ENCODE measurements at regions not wholly inside any gene's neighbourhood (a gene's known extent, or its start where the extent isn't known, plus 50 kb on each side); places are given as distances from the start of the nearest gene placed in this dataset.

DNA sequence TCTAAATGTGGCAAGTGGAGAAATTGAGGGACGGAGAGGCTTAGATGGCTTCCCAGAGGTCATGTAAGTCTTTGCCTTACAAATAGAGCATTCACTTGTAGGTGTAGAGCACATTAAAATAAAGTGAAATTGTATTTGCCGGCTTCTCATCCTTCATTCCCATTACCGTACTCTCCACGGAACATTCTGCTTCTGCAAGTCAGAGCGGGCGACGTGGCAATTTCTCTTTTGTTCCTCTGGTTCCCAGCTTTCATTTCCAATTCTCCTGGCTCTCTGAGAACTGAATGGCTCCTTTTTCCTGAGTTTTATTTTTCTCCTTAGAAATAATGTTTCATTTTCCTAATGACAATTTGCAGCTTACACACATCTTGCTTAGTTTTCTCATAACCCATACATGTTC, 51.3 kb upstream of the PFKP start:
- Mint-ChIP-seq H3K27ac (no peak overlapping the region), H3K9me3 (peaks cover 0 to 3% of the 10 kb centered on the region in 2 donors), H3K4me1 (ENCODE audit: low read depth) (no peaks in the 10 kb centered on the region)

DNA sequence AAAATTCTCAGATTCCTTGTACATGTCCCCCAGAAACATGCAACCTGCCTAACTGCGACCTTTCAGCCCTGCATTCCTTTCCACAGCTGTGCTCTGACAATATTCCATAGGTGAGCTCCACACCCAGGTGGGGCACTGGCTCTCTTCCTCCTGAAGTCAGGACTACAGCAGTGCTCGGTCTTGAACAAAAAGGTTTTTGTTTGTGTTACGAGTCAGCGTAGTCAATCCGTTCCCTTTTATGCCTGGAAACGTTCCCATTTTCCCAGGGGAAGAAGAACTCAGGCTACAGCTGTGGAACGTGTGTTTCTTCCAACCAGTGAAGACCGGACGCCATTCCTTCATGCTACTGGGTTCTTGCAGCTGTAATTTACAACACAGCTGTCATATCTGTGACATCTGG, 52.4 kb upstream of the PFKP start:
- H3K4me1 Mint-ChIP-seq (ENCODE audit: low read depth): no peaks in the 10 kb centered on the region
- H3K9me3 Mint-ChIP-seq: peaks cover 0 to 3% of the 10 kb centered on the region in 2 donors
- DNase-seq: no peak
- peaks cover 55% of the 10 kb centered on the region for H3K27me3 Mint-ChIP-seq (ENCODE audit: low read depth)
- no peak overlapping the region for H3K27ac Mint-ChIP-seq
- H3K36me3 Mint-ChIP-seq (ENCODE audit: insufficient read depth in 2 of 2): no peaks in the 10 kb centered on the region
- H3K4me3 Mint-ChIP-seq: no peak overlapping the region
- no peak for ATAC-seq (replicated peaks in 1 of 2)

More for the DNA sequence above, 51.3 kb upstream of the PFKP start:
- Mint-ChIP-seq H3K36me3 (ENCODE audit: insufficient read depth in 2 of 2) (no peaks in the 10 kb centered on the region), H3K27me3 (ENCODE audit: low read depth) (peaks cover 45% of the 10 kb centered on the region), H3K4me3 (no peak overlapping the region)
- no peak for DNase-seq
- ATAC-seq (replicated peaks in 1 of 2): no peak

DNA sequence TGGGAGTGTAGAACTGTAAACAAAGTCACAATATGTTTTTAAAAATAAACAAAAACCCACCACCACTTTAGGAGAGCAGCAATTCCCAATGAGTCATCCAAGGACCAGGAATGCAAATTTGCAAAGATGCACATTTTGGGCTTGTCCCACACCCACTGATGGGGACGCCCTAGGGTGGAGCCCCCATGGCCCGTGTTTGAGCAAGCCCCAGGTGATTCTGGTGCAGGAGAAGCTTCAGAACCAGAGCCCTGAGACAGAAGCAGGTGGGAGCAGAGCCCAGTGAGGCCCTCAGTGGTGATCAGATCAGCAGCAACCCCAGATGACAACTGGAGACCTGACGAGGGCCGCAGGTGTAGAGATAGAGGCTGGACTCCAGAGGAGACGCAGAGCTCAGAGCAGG, 55.1 kb upstream of the PFKP start:
- peaks cover 0 to 3% of the 10 kb centered on the region in 2 donors for H3K9me3 Mint-ChIP-seq
- H3K27ac Mint-ChIP-seq: no peak overlapping the region
- H3K36me3 Mint-ChIP-seq (ENCODE audit: insufficient read depth in 2 of 2): no peaks in the 10 kb centered on the region
- no peak for ATAC-seq (replicated peaks in 1 of 2)
- peaks cover 7% of the 10 kb centered on the region for H3K4me1 Mint-ChIP-seq (ENCODE audit: low read depth)
- no peak for DNase-seq
- H3K4me3 Mint-ChIP-seq: no peak overlapping the region
- peaks cover 75% of the 10 kb centered on the region for H3K27me3 Mint-ChIP-seq (ENCODE audit: low read depth)

DNA sequence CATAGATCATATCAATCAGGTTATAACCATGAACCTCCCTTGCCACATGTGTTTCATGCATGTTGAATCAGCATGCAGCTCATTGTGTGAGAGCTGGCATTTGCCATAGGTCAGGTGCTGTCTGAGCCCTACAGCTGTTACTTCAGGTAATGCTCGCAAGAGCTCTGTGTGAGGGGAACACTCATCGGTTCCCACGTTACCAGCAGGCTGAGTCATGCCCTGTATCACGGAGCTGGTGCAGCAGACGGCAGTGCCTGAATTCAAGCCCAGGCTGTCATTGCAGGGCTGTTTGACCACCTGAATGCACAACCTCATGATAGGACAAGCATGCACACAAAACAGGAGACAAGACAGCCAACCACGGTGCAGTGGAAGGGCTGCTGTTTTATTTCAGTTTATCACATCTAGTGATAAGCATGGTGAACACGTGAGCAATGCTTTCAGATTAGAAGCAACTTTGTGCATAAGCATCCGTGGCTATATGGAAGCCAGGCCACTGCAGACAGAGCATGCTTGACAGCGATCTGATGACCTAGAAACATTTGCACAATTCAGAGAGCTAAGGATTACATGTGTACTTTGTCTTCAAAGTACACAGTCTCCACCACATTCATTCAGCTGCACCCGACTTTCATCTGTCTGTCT, 56.4 kb upstream of the PFKP start:
- Mint-ChIP-seq H3K4me1 (ENCODE audit: low read depth) (peaks cover 7% of the 10 kb centered on the region), H3K27me3 (ENCODE audit: low read depth) (peaks cover 83% of the 10 kb centered on the region), H3K27ac (no peak overlapping the region), H3K9me3 (peaks cover 0 to 3% of the 10 kb centered on the region in 2 donors), H3K4me3 (no peak overlapping the region), H3K36me3 (ENCODE audit: insufficient read depth in 2 of 2) (no peaks in the 10 kb centered on the region)
- ATAC-seq (replicated peaks in 1 of 2): peak in 1 of 2 donors; percentile 58
- DNase-seq: peak in 1 of 2 donors; percentile 8

DNA sequence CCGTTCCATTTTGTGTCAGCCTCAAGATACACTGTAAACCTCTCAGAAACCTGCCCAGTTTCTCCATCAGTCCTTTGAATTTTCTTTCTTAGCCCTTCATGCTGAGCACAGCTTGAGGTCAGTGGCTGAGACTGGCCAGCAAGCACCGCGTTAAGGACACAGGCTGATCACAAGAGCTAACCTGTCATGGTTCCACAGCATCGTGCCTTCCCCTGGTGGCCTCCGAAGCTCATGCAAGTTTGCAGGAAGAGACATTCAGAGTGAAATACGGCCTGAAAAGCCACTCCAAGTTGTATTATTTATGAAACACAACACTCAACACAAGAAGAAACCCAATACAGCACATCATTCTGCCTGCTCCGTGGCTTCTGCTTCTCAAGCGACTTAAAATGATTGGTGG, 57.0 kb upstream of the PFKP start:
- Mint-ChIP-seq H3K9me3 (peaks cover 0 to 3% of the 10 kb centered on the region in 2 donors), H3K4me1 (ENCODE audit: low read depth) (peaks cover 7% of the 10 kb centered on the region), H3K27ac (no peak overlapping the region), H3K36me3 (ENCODE audit: insufficient read depth in 2 of 2) (no peaks in the 10 kb centered on the region), H3K4me3 (no peak overlapping the region), H3K27me3 (ENCODE audit: low read depth) (peaks cover 82% of the 10 kb centered on the region)
- DNase-seq (no peak), ATAC-seq (replicated peaks in 1 of 2) (no peak)

DNA sequence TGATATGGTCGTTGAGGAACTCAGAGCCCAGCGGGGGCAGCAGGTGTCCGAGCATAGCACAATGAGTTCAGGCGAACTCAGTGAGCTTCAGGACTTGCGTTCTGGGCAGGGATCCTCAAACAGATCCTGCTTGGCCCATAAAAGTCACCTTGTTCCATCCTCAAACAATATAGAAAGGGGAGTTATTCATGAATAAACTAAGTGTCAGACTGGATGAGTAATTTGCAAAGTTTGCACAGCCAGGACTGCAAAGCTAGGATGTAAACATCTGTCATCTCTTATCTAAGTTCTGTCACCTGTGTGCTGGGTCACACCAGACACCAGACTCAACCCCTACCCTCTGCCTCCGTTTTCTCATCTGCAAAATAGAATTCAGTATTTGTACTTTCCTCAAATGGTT, 58.0 kb upstream of the PFKP start:
- Mint-ChIP-seq H3K4me3 (no peak overlapping the region), H3K27me3 (ENCODE audit: low read depth) (peaks cover 76% of the 10 kb centered on the region), H3K27ac (no peak overlapping the region), H3K9me3 (peaks cover 0 to 3% of the 10 kb centered on the region in 2 donors), H3K36me3 (ENCODE audit: insufficient read depth in 2 of 2) (no peaks in the 10 kb centered on the region), H3K4me1 (ENCODE audit: low read depth) (peaks cover 7% of the 10 kb centered on the region)
- ATAC-seq (replicated peaks in 1 of 2) (peak; percentile 39 to 65), DNase-seq (no peak)

DNA sequence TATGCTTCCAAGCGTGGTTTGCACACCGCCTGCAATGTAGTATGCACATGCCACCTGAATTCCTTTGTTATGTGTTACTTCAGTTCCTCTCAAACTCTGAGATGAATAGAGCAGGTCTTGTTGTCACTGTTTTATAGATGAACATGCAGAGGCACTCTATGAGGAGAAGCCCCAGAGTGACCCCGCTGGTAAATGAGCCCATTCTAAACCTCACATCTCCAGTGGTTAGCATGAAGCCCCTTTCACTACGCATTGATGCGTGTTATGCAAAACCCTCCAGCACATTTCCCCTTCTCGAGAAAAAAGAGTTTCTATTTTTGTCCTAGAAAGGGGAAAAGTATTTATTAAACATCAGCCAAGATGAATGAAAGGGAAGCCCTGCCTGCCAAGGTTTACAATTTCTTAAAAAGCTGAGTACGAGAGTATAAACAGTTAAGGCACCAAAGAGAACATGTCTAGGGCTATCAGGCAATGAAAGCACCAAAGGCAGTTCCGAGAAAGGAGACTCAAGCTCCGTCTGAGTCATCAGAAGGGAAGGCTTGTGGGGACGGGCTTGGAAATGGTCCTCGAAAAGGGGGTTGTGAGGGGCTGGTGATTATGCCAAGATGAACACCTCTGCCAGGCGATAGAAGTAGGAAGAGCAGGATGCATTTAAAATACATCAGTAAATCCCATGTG, 58.7 kb upstream of the PFKP start:
- Mint-ChIP-seq H3K4me1 (ENCODE audit: low read depth) (peaks cover 7% of the 10 kb centered on the region), H3K27me3 (ENCODE audit: low read depth) (peaks cover 69% of the 10 kb centered on the region), H3K36me3 (ENCODE audit: insufficient read depth in 2 of 2) (no peaks in the 10 kb centered on the region), H3K9me3 (peaks cover 0 to 3% of the 10 kb centered on the region in 2 donors), H3K27ac (no peak overlapping the region), H3K4me3 (no peak overlapping the region)
- DNase-seq (no peak), ATAC-seq (replicated peaks in 1 of 2) (peak; percentile 31 to 38)

DNA sequence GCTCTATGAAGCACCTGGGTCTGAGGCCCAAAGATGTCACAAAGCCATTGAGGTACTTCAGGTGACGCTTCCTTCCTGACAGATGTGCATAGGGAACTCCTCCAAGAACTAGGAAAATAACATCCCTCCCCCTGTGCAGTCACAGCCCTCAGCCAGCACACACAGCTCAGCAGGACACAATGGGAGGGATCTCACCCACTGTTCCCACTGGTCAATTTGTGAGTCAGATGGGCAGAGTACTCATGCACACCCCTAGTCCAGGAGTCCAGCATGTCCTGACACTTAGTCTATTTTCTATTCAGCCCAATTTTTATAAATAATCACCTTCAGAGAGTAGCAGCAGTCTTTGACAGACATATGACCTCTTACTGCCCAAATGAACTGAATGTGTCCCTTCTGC, 60.7 kb upstream of the PFKP start:
- no peak for DNase-seq
- peaks cover 19% of the 10 kb centered on the region for H3K4me1 Mint-ChIP-seq (ENCODE audit: low read depth)
- H3K4me3 Mint-ChIP-seq: no peak overlapping the region
- H3K27ac Mint-ChIP-seq: no peak overlapping the region
- H3K36me3 Mint-ChIP-seq (ENCODE audit: insufficient read depth in 2 of 2): no peaks in the 10 kb centered on the region
- ATAC-seq (replicated peaks in 1 of 2): no peak
- no peaks in the 10 kb centered on the region for H3K9me3 Mint-ChIP-seq
- peaks cover 48% of the 10 kb centered on the region for H3K27me3 Mint-ChIP-seq (ENCODE audit: low read depth)

DNA sequence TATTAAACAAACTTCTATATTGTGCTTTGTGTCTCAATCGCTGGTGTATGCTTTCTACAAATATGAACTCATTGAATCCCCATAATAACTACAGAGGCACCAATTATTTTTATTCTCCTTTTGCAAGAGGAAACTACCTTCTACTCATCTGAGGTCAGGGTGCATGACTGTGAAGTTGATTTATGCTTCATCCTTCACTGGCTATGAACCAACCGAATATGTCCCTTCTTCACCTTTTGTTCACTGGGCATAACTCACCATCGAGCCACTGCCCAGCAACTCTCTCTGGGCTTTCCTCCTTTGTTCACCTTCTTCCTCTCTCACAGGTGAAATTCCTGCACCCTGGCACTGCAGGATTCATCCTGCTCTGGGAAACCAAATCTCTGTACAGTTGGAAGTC, 61.3 kb upstream of the PFKP start:
- H3K27ac Mint-ChIP-seq: no peak overlapping the region
- peaks cover 47% of the 10 kb centered on the region for H3K27me3 Mint-ChIP-seq (ENCODE audit: low read depth)
- ATAC-seq (replicated peaks in 1 of 2) (no peak), DNase-seq (no peak)
- no peaks in the 10 kb centered on the region for H3K36me3 Mint-ChIP-seq (ENCODE audit: insufficient read depth in 2 of 2)
- H3K4me3 Mint-ChIP-seq: no peak overlapping the region
- H3K9me3 Mint-ChIP-seq: no peaks in the 10 kb centered on the region
- H3K4me1 Mint-ChIP-seq (ENCODE audit: low read depth): peaks cover 21% of the 10 kb centered on the region

DNA sequence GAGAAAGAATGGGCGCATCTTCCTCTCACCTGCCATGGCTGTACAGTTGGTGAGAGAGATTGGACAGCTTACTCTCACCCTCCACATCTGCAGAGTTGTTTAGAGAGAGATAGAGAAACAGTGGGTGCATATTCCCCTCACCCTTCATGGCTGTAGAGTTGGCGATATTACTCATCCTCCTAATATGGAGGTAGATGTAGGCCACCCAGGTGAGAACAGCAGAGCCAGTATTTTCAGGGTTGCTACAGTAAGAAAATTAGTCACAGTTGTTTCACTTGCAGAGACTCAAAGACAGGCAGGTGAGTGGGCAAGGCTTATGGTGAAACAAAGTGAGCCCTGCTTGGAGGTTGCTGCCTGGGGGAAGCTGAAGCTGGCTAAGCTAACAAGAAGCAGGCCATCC, 65.0 kb upstream of the PFKP start:
- H3K27ac Mint-ChIP-seq: no peak overlapping the region
- no peaks in the 10 kb centered on the region for H3K9me3 Mint-ChIP-seq
- H3K4me1 Mint-ChIP-seq (ENCODE audit: low read depth): peaks cover 14% of the 10 kb centered on the region
- peak; percentile 12 to 13 for DNase-seq
- ATAC-seq (replicated peaks in 1 of 2): peak; percentile 92 to 97
- no peak overlapping the region for H3K4me3 Mint-ChIP-seq
- peaks cover 10% of the 10 kb centered on the region for H3K27me3 Mint-ChIP-seq (ENCODE audit: low read depth)
- H3K36me3 Mint-ChIP-seq (ENCODE audit: insufficient read depth in 2 of 2): no peaks in the 10 kb centered on the region

DNA sequence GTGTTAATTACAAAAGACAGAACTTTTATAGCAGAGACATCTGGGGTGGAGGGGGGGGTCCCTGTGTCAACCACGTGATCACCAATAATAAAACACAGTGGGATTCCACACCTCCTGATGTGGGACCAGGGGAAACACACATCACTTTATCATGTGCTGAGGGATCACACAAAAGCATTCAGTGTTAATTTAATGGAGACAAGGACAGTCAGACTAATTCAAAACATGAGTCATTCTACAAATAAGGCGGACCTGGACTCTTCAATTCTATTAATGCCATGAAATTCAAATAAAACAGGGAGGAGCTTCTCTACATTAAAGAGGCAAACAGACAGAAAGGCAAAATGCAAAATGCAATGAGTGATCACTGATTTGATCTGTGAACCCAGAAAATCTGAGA, 67.3 kb upstream of the PFKP start:
- Mint-ChIP-seq H3K9me3 (no peaks in the 10 kb centered on the region), H3K27me3 (ENCODE audit: low read depth) (no peaks in the 10 kb centered on the region), H3K36me3 (ENCODE audit: insufficient read depth in 2 of 2) (no peaks in the 10 kb centered on the region), H3K4me3 (no peak overlapping the region), H3K4me1 (ENCODE audit: low read depth) (peaks cover 14% of the 10 kb centered on the region), H3K27ac (no peak overlapping the region)
- ATAC-seq (replicated peaks in 1 of 2) (no peak), DNase-seq (no peak)

DNA sequence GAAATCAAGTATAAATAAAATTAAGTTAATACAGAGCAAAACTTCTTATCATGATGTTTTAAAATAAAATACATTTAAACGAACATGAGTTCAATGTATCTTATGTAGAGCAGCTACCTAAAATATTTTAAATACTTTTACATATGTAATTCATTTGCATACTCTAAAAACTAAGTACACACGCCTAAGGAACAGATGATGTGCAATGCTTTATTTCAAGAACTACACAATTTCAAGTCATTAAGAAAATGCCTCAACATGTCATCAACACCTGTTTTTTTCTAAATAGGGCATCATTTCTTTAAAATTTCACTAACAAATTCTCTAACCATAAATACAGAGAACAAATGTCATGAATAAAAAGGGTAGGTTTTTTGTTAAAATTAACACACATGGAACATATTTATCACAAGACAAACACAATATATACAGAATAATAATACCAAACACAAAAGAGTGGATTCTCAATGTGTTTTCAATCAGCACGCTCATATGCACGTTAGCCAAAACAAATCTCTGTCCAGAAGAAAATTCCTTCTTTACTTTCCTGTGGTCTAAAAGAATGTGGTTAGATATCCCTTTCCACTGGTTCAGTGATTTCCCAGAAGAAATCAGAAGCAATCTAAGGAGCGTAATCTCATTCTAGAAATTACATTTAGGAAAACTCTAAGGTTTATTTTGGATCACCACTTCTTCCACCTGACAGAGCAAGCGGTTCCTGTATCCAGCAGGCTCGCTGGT, 73.0 kb upstream of the PFKP start:
- ATAC-seq (replicated peaks in 1 of 2) (no peak), DNase-seq (no peak)
- Mint-ChIP-seq H3K9me3 (no peaks in the 10 kb centered on the region), H3K36me3 (ENCODE audit: insufficient read depth in 2 of 2) (no peaks in the 10 kb centered on the region), H3K4me3 (no peak overlapping the region), H3K27me3 (ENCODE audit: low read depth) (peaks cover under 1% of the 10 kb centered on the region), H3K4me1 (ENCODE audit: low read depth) (no peaks in the 10 kb centered on the region), H3K27ac (no peak overlapping the region)

DNA sequence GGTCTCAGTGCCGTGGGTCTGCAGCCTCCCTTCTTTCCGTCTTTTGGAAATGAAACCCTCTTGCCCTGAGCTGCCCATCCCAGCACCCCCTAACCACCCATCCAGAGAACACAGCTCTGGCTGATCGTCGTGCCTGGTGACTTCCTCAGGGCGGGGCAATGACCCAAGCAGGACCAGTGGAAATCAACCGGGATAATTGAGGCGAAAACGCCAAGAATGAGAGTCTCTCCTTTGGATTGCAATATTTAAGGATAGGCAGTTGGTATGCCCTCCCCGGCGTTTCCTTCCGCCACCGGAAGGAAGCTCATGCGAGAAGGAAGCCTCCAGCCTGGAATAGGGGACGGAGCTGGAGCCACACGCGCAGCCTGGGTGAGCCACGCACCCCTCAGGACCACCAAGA, 73.7 kb upstream of the PFKP start:
- Mint-ChIP-seq H3K4me1 (ENCODE audit: low read depth) (no peaks in the 10 kb centered on the region), H3K4me3 (no peak overlapping the region), H3K27me3 (ENCODE audit: low read depth) (peaks cover 8% of the 10 kb centered on the region), H3K36me3 (ENCODE audit: insufficient read depth in 2 of 2) (peaks cover under 1 to 3% of the 10 kb centered on the region in 2 donors), H3K9me3 (peaks cover under 1 to 4% of the 10 kb centered on the region in 2 donors), H3K27ac (no peak overlapping the region)
- no peak for ATAC-seq (replicated peaks in 1 of 2)
- no peak for DNase-seq
